Natural killer cell (primary cell): ENCODE measurements at regions not wholly inside any gene's neighbourhood (a gene's known extent, or its start where the extent isn't known, plus 50 kb on each side); places are given as distances from the start of the nearest gene placed in this dataset.

Experiments
- ATAC-seq, 3 donors: fragments of 150-1000 bp in 2 of 3; fragments of 200-7000 bp in 1 of 3; cut with Tn5 transposase; 1 replicate in 1 of 3; 2 replicates in 2 of 3; pipeline ENCODE4 v1.10.0; 2021; ENCODE audit warnings: mild to moderate bottlenecking in 2 of 3, moderate library complexity in 2 of 3
- DNase-seq, 2 donors: peaks; one replicate each; pipeline versions ENCODE4 v3.0.0 to v3.0.0-alpha.2; 2013 to 2021; ENCODE audit warnings: mixed read lengths in 1 of 2
- H3K27ac ChIP-seq: one replicate; pipeline ENCODE4 v1.5.1; 2013; ENCODE audit warnings: mild to moderate bottlenecking, low read length
- H3K27me3 ChIP-seq: one replicate; pipeline ENCODE4 v1.6.1; 2013; ENCODE audit warnings: low read length; ENCODE audit not compliant: control insufficient read depth, insufficient read depth
- H3K36me3 ChIP-seq: one replicate; pipeline ENCODE4 v1.6.1; 2013; ENCODE audit warnings: low read length; ENCODE audit not compliant: control insufficient read depth, insufficient read depth
- H3K4me1 ChIP-seq: one replicate; pipeline ENCODE4 v1.6.1; 2013; ENCODE audit warnings: low read length; ENCODE audit not compliant: control insufficient read depth, insufficient read depth
- H3K4me3 ChIP-seq: one replicate; pipeline ENCODE4 v1.5.1; 2013; ENCODE audit warnings: low read length
- H3K9me3 ChIP-seq: one replicate; pipeline ENCODE4 v1.6.1; 2013; ENCODE audit warnings: low read length; ENCODE audit not compliant: control insufficient read depth, insufficient read depth
- H3K27ac Mint-ChIP-seq, 2 donors: one replicate each; pipeline ENCODE4 v1.8.0; 2022; ENCODE audit warnings: mild to moderate bottlenecking in 2 of 2, mixed read lengths in 2 of 2, moderate library complexity in 1 of 2
- H3K27me3 Mint-ChIP-seq, 2 donors: one replicate each; pipeline ENCODE4 v1.8.0; 2022; ENCODE audit warnings: low read depth in 2 of 2, mixed read lengths in 2 of 2
- H3K36me3 Mint-ChIP-seq: one replicate; pipeline ENCODE4 v1.8.0; 2022; ENCODE audit warnings: mixed read lengths
- H3K4me1 Mint-ChIP-seq, 2 donors: one replicate each; pipeline ENCODE4 v1.8.0; 2022; ENCODE audit warnings: mixed read lengths in 2 of 2
- H3K4me3 Mint-ChIP-seq: one replicate; pipeline ENCODE4 v1.8.0; 2022; ENCODE audit warnings: mild to moderate bottlenecking, moderate library complexity, mixed read lengths
- H3K9me3 Mint-ChIP-seq, 2 donors: one replicate each; pipeline ENCODE4 v1.8.0; 2022; ENCODE audit warnings: mixed read lengths in 2 of 2
- WGBS: methylation state at CpG from one replicate; pipeline ENCODE4 v1.1.7; 2013; ENCODE audit warnings: missing lambda C conversion rate; ENCODE audit not compliant: insufficient coverage; 5-methylcytosine and 5-hydroxymethylcytosine counted together
- intact Hi-C: fragments of 100-400 bp; cut with micrococcal nuclease; formaldehyde crosslinking; loops from one replicate; pipeline ENCODE4 v1.14.2; 2022
- TF ChIP-seq, protein P1 (sequence below): fragments of 200-600 bp; IDR thresholded peaks from one replicate; pipeline ENCODE4 v1.8.0; 2022; ENCODE audit warnings: antibody characterized with exemption

DNA sequence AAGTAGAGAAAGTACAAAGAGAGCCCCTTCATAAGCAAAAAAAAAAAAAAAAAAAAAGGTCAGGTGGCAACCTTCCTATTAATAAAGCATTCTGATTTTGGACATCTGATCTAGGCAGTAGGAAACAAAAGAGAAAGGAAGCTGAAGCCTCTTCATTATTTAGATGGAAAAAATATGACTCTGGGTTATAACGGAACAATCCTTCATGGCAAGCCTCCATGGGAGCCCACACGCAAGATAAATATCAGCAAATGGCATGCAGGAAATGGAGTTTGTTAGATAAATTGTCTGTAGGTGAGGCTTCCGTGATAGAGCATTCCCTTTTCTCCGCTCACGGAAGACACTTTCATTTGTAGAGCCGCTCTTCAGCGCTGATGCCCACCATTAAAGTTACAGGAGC is 381.0 kb downstream of the TTLL7 start:
- H3K27ac ChIP-seq: no peak overlapping the region
- H3K36me3 ChIP-seq: no peaks in the 10 kb centered on the region
- Mint-ChIP-seq H3K4me3 (no peak overlapping the region), H3K36me3 (no peaks in the 10 kb centered on the region), H3K27me3 (no peaks in the 10 kb centered on the region), H3K4me1 (no peaks in the 10 kb centered on the region), H3K9me3 (peaks cover 0 to 4% of the 10 kb centered on the region in 2 donors), H3K27ac (no peak overlapping the region)
- no peaks in the 10 kb centered on the region for H3K9me3 ChIP-seq
- H3K4me3 ChIP-seq: no peak overlapping the region
- no peaks in the 10 kb centered on the region for H3K4me1 ChIP-seq
- H3K27me3 ChIP-seq: no peaks in the 10 kb centered on the region
- DNase-seq: no peak
- intact Hi-C loops: loop anchor here (10.0 kb wide), 1 partner anchor 137 kb away; no protein-coding TSS in a partner anchor
- no peak for ATAC-seq
- WGBS: 96% methylated on average over 7 of the region's 7 CpGs
- TF ChIP-seq, protein P1, sequence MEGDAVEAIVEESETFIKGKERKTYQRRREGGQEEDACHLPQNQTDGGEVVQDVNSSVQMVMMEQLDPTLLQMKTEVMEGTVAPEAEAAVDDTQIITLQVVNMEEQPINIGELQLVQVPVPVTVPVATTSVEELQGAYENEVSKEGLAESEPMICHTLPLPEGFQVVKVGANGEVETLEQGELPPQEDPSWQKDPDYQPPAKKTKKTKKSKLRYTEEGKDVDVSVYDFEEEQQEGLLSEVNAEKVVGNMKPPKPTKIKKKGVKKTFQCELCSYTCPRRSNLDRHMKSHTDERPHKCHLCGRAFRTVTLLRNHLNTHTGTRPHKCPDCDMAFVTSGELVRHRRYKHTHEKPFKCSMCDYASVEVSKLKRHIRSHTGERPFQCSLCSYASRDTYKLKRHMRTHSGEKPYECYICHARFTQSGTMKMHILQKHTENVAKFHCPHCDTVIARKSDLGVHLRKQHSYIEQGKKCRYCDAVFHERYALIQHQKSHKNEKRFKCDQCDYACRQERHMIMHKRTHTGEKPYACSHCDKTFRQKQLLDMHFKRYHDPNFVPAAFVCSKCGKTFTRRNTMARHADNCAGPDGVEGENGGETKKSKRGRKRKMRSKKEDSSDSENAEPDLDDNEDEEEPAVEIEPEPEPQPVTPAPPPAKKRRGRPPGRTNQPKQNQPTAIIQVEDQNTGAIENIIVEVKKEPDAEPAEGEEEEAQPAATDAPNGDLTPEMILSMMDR: no peak

DNA sequence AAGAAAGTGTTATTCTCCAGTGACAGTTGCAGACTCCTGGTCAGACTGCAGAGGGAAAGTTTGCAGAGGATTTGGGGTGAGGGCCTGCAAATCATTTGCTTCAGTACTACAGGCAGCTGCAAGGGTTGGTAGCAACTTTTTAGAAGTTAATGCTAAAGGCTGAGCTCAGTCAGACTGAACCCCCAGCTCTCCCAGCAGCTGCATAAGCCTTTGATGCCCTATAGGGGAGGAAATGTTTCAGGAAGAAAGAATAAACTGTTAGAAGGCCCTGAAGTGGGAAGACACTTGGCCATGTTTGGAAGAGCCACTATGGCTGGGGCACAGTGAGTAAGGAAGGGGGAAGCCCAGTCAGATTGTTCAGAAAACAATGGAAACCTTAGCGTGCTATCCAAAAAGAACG is 383.6 kb downstream of the TTLL7 start:
- Histone ChIP-seq H3K4me1 (no peaks in the 10 kb centered on the region), H3K27me3 (no peaks in the 10 kb centered on the region), H3K4me3 (no peak overlapping the region), H3K36me3 (no peaks in the 10 kb centered on the region), H3K9me3 (no peaks in the 10 kb centered on the region), H3K27ac (no peak overlapping the region)
- no peak for DNase-seq
- WGBS: no CpG with 5 or more reads among the region's 2 CpGs
- Mint-ChIP-seq H3K4me3 (no peak overlapping the region), H3K27me3 (no peaks in the 10 kb centered on the region), H3K9me3 (peaks cover 3 to 6% of the 10 kb centered on the region in 2 donors), H3K27ac (no peak overlapping the region), H3K4me1 (no peaks in the 10 kb centered on the region), H3K36me3 (no peaks in the 10 kb centered on the region)
- ATAC-seq: no peak
- TF ChIP-seq, protein P1: no peak
- intact Hi-C loops: loop anchor here (10.0 kb wide), 1 partner anchor 139 kb away; no protein-coding TSS in a partner anchor

DNA sequence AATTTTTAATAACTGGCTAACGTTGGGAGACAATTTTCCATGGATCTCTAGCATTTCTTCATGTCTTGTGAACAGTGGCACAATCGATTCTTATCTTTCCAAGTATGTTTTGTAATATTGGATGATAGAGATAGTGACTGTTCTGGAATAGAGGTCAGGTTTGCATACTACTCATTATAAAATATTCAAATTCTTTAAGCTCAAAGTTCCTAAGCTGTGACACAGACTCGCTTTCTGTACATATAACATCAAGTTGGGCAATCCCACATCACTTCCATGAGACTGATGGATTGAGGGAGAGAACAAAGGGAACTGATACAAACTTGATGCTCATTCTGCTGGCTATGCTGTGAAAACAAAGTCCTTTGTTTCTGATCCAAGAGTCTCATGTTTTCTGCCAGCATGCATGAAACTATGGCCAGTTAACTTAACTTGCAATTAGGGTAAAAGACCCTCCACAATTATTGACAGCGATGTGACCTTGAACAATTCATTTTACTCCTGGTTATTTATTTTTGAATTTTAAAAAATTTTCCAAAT is 392.4 kb downstream of the TTLL7 start:
- Mint-ChIP-seq H3K4me1 (no peaks in the 10 kb centered on the region), H3K4me3 (no peak overlapping the region), H3K36me3 (no peaks in the 10 kb centered on the region), H3K9me3 (peaks cover 5 to 10% of the 10 kb centered on the region in 2 donors), H3K27me3 (no peaks in the 10 kb centered on the region), H3K27ac (no peak overlapping the region)
- no peaks in the 10 kb centered on the region for H3K4me1 ChIP-seq
- ATAC-seq (no peak), DNase-seq (no peak)
- H3K4me3 ChIP-seq: no peak overlapping the region
- no peaks in the 10 kb centered on the region for H3K36me3 ChIP-seq
- H3K27ac ChIP-seq: no peak overlapping the region
- TF ChIP-seq, protein P1: no peak
- no CpG with 5 or more reads among the region's 4 CpGs for WGBS
- no peaks in the 10 kb centered on the region for H3K27me3 ChIP-seq
- H3K9me3 ChIP-seq: no peaks in the 10 kb centered on the region
- intact Hi-C loops: no loop called here

DNA sequence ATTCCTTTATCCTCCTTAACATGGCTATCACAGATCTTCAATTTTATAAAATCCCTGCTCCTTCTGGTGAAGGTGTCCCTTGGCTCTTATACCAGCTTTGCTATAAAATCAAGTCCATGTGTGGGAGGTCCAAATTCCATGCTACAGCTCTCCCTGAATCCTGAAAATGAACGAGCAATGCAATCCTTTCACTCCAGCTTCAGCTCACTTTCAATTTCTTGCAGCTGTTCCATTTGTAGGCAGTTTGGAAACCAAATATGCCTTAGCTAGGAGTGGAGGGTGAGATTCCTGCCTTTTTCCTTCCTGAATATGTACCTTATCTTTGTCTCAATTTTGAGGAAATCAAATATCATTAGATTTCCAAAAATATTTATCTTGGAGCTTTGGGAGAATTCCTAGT is 402.6 kb downstream of the TTLL7 start:
- Mint-ChIP-seq H3K4me3 (no peak overlapping the region), H3K4me1 (no peaks in the 10 kb centered on the region)
- 78% methylated on average over 1 of the region's 1 CpG for WGBS

More for the DNA sequence above, 402.6 kb downstream of the TTLL7 start:
- no peaks in the 10 kb centered on the region for H3K36me3 Mint-ChIP-seq
- DNase-seq: no peak
- intact Hi-C loops: no loop called here
- H3K4me1 ChIP-seq: no peaks in the 10 kb centered on the region
- H3K9me3 Mint-ChIP-seq: peaks cover 16 to 17% of the 10 kb centered on the region in 2 donors
- no peaks in the 10 kb centered on the region for H3K27me3 ChIP-seq
- peaks cover 4% of the 10 kb centered on the region for H3K9me3 ChIP-seq
- no peak for ATAC-seq
- no peak overlapping the region for H3K4me3 ChIP-seq
- no peaks in the 10 kb centered on the region for H3K36me3 ChIP-seq
- H3K27ac ChIP-seq: no peak overlapping the region
- no peaks in the 10 kb centered on the region for H3K27me3 Mint-ChIP-seq
- TF ChIP-seq, protein P1: no peak
- H3K27ac Mint-ChIP-seq: no peak overlapping the region
